Esophagus muscularis mucosa (tissue), 3 donors: ENCODE measurements at regions not wholly inside any gene's neighbourhood (a gene's known extent, or its start where the extent isn't known, plus 50 kb on each side); places are given as distances from the start of the nearest gene placed in this dataset.

Source experiments
- POLR2A ChIP-seq: fragments of 450-650 bp; IDR thresholded peaks from one replicate; pipeline ENCODE4 v1.6.1; 2017; ENCODE audit warnings: antibody characterized with exemption, moderate library complexity, mild to moderate bottlenecking, low read depth
- POLR2AphosphoS5 ChIP-seq, 2 donors: sonication (generic); formaldehyde crosslinking; IDR thresholded peaks; one replicate each; pipeline ENCODE4 v1.6.1; 2017; ENCODE audit warnings: antibody characterized with exemption in 2 of 2
- TF ChIP-seq, protein P1 (sequence below), 3 experiments: fragments of 200-600 bp in 2 of 3; fragments of 450-650 bp in 1 of 3; sonication (generic) in 2 of 3; IDR thresholded peaks; one replicate each; pipeline ENCODE4 v1.5.1; 2017 to 2019; ENCODE audit warnings: antibody characterized with exemption in 3 of 3, mild to moderate bottlenecking in 2 of 3, moderate library complexity in 1 of 3

DNA sequence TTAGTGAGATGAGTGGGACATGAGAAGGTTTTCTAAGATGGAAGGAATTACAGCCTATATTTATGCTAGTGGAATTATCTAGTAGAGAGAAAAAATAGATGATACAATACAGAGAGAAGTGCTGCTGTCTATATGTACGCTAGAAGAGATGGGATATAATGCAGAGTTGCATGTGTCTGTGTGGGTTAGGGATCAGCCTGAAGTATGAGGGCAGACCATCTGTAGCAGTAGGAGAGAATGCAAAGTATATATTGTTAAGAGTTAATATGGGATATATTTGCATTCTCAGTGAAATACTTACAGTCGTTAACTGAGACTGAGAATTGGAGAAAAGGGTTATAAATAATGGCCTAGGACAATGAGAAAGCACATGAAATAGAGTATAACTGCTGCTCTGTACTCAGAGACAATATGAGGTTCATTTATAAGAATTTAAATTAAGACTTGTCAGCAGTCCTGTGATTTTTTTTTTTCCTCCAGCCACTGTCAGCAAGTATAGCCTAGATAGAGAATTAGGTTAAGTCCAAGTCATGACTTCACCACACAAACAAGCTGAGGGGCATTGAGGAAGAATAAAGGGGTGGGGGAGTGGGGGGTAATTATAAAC is 77.8 kb downstream of the SLITRK1 start:
- TF ChIP-seq, protein P1, sequence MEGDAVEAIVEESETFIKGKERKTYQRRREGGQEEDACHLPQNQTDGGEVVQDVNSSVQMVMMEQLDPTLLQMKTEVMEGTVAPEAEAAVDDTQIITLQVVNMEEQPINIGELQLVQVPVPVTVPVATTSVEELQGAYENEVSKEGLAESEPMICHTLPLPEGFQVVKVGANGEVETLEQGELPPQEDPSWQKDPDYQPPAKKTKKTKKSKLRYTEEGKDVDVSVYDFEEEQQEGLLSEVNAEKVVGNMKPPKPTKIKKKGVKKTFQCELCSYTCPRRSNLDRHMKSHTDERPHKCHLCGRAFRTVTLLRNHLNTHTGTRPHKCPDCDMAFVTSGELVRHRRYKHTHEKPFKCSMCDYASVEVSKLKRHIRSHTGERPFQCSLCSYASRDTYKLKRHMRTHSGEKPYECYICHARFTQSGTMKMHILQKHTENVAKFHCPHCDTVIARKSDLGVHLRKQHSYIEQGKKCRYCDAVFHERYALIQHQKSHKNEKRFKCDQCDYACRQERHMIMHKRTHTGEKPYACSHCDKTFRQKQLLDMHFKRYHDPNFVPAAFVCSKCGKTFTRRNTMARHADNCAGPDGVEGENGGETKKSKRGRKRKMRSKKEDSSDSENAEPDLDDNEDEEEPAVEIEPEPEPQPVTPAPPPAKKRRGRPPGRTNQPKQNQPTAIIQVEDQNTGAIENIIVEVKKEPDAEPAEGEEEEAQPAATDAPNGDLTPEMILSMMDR (IDR thresholded peaks at IDR 0.05) = no peak
- no peak for TF ChIP-seq POLR2AphosphoS5 (IDR thresholded peaks at IDR 0.05)
- TF ChIP-seq POLR2A = no peak
